ENCODE measurements at regions not wholly inside any gene's neighbourhood (a gene's known extent, or its start where the extent isn't known, plus 50 kb on each side); places are given as distances from the start of the nearest gene placed in this dataset.
"Not testable (repeated sequence)": the region's sequence is repeated elsewhere in the genome, so short reads cannot be mapped to it uniquely, and the experiment has no call there.

DNA sequence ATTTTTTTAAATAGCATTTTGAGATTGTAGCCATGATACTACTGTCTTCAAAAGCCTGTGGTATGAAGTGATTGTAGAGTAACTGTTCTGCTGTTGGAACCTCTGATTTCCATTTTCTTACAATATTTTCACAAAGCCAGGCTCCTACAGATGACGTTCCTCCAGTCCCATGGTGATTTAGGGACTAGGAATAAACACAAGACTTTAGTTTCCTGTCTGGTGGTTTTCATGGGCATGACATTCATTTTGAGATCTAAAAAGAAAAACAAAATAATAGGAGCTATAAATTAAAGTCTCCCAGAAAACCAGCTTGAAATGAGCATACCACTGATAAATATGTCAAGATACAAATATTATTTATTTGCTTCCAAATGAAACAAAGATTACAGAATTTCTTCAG, 1223.5 kb upstream of the CELF4 start:
- DNase-seq = no peak

GRCh38 chr18:38786906-38787305, 1221.3 kb upstream of the CELF4 start:
- no peak for DNase-seq

DNA sequence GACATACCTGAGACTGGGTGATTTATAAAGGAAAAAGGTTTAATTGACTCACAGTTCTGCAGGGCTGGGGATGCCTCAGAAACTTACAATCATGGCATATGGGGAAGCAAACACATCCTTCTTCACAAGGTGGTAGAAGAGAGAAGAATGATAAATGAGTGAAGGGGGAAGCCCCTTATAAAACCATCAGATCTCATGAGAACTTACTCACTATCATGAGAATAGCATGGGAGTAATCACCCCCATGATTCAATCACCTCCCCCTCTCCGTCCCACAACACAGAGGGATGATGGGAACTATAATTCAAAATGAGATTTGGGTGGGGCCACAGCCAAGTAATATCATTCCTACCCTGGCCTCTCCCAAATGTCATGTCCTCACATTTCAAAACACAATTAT, 1206.0 kb upstream of the CELF4 start:
- DNase-seq = not testable (repeated sequence)

DNA sequence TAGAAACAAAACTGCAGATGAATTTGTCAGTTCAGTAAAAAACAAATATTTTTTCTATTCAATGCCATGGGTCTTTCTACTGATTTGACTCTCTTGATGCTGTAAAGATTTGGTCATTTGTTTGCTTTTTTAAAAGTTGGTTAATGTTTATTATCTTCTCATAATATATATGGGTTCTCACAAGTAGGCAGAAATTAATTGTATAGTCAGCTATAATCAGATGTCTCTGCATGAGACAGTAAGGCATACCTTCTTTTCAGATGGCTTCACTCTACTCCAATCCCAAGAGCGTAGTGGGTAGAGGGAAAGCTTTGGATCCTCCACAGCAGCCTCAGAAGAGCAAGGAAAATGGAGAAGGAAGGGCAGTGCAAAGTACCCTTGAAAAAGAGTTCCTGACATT, 1202.9 kb upstream of the CELF4 start:
- no peak for DNase-seq

DNA sequence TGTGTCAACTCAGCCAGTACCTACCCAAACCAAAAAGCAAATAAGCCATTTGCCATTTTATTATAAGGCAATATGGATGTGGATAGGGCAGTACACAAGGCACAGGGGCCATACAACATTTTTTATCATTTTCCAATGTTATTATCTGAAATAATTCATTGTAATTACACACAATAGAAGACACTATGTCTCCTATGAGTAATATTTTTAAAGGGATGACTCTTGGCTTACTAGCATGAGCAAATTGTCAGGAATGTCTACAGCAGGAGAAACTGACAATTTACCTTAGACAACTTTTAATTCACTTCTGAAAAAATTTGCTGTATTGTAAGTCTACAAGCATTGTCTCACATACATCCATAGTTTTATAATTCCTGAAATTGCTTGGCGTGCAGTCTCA, 1193.9 kb upstream of the CELF4 start:
- no peak for DNase-seq

GRCh38 chr18:38756436-38756835, 1190.8 kb upstream of the CELF4 start:
- no peak for DNase-seq

DNA sequence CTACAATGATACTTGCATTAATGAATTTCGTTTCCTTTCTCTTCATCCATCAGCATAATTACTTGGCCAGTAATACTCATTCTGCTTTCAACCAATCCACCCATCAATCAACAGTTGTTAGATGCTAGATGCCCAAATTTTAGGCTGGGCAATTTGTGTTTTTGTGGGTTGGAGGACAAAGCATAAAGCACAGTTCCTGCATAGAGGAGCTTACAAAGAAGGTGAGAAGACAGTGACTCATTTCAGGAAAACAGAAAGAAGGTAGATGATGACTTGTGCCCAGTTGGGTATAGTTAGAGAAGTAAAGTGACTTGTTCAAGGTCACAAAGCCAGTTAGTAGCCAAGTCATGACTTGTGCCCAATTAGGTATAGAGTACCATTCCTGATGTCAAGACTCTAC, 1186.8 kb upstream of the CELF4 start:
- DNase-seq = no peak

DNA sequence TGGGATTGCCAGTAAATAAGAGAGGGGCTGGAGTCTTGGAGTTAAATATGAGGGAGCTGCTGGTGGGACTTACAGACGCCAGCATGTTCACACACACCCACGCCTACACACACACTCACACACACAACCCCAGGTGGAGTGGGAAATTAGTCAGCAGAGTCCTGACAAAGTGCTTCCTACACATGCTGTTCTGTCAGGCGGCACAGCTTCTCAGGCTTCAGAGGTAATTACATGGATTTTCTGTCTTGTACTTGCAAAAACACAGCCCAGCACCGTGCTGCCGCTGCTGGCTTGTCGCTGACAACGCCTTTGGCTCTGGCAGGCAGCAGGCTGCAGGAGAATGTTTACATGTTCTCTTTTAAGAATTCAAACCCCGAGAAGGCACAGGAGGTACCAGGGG, 1186.3 kb upstream of the CELF4 start:
- no peak for DNase-seq

GRCh38 chr18:38751211-38751610, 1185.6 kb upstream of the CELF4 start:
- no peak for DNase-seq

- DNase-seq = no peak
Measured at GRCh38 chr18:38750751-38751150, 1185.2 kb upstream of the CELF4 start.

GRCh38 chr18:38747153-38747552, 1181.6 kb upstream of the CELF4 start:
- DNase-seq = no peak

DNA sequence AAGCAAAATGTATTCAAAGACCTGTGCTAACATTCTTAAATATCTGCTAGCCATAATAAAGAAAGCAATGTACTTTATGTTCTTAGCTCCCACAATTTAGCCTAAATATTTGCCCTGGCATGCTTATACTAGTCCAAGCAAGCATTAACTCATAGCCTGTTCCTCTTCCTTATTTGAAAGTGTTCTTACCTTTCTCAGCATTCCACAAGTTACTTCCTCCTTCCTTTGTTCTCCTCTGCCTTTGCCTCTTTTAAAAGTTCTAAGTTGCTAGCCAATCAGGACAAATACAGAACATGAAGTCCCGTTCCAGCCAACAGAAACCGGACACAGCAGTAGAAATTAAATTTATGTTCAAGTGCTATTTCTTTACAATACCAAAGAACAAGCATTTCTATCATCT, 1154.6 kb upstream of the CELF4 start:
- not testable (repeated sequence) for DNase-seq

DNA sequence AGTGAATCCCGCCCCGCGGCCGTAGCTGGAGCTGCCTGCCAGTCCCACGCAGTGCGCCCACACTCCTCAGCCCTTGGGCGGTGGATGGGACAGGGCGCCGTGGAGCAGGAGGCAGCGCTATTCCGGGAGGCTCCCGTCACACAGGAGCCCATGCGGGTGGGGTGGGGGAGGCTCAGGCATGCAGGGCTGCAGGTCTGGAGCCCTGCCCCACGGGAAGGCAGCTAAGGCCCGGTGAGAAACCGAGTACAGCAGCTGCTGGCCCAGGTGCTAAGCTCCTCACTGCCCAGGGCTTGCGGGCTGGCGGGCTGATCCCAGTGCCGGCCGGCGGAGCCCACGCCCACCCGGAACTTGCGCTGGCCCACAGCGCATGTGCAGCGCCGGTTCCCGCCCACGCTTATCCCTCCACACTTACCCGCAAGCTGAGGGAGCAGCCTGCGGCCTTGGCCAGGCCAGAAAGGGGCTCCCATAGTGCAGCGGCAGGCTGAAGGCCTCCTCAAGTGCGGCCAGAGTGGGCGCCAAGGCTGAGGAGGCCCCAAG, 1152.8 kb upstream of the CELF4 start:
- no peak for DNase-seq

DNA sequence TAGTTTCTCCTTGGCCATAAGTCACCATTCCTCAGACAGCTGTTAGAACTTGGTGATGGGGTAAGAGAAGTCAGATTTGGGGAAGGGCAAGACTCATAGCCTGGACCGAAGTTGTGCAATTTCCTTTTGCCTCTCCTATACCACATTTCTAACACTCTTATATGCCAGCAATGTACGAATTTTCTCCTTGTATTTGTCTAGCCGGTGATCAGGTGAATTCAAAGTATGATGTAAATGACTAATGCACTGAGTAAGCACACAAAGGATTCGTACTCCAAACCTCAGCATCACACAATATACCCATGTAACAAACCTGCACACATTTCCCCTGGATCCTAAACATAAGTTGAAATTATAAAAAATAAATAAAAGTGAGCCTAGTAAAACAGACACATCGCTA, 1143.5 kb upstream of the CELF4 start:
- DNase-seq = no peak

DNA sequence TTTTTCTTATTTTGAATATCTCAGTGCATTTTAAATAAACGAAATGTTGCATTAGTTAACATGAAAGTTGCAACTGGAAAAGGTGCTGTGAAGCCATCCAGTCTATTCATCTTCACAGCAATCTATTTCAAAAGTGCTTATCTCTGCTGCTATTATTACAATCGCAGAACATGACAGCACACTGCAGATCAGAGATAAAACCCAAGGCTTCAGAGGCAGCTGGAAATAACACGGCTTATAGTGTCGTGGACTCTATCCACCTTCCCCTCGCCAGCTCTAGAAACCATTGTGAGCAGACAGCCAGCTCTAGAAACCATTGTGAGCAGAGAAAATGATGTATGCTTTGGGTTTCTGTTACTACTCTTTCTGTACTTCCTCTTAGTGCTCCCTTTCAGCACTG, 1140.8 kb upstream of the CELF4 start:
- no peak for DNase-seq

- no peak for DNase-seq
Measured at GRCh38 chr18:38698088-38698487, 1132.5 kb upstream of the CELF4 start.

DNA sequence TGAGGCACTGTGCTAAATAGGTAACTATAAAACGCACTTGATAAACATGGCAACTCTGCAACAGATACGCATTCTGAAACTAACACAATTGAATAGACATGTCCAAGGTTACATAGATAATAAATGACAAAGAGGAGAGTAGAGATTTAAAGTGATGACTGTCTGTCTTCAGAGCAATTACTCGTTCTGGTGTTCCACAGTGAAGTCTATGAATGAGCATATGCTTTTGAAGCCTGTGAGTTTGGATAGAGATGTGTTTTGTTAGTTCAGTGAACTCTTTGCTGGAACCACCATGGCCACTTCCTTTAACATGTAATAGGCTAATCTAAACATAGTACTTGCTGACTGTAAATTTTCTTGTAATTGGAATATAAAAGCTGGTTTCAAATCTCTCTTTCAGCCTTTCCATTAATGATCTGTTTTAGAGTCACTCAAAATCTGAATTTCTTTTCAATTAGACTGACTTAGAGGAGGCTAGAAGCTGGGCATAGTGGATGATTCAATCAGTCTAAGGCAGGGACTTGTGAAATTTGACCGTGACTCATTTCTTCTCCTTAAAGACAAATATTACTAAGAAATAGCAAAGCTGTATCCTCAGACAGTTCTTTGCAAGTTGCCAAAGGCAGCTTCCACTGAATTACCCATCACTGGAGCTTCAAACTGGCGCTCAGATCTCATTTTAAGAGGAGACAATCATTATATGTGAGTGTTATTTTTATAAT, 1130.1 kb upstream of the CELF4 start:
- no peak for DNase-seq

GRCh38 chr18:38693104-38693503, 1127.5 kb upstream of the CELF4 start:
- peak; percentile 3 for DNase-seq

GRCh38 chr18:38690626-38691025, 1125.0 kb upstream of the CELF4 start:
- peak; percentile 4 for DNase-seq

- no peak for DNase-seq
Measured at GRCh38 chr18:38688416-38688815, 1122.8 kb upstream of the CELF4 start.

DNA sequence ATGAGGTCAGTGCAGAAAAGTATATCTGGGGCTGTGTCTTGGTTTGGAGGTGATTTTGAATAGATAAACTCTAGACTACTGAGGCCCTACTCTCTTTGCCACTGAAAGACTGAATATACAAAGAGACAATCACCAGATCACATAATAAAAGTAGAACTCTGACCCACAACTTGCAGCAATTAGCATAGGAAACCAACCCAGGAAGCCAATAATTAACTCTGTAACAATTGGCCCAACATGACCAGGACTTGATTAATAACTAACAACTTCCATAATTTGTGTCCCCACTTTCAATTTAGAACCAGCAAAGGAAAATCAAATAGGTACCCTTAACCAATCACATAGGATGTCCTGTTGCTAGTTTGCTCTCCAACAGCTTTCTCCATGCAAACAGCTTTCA, 1104.9 kb upstream of the CELF4 start:
- no peak for DNase-seq

GRCh38 chr18:38664929-38665328, 1099.3 kb upstream of the CELF4 start:
- no peak for DNase-seq

GRCh38 chr18:38663682-38664081, 1098.1 kb upstream of the CELF4 start:
- DNase-seq = no peak

- no peak for DNase-seq
Measured at GRCh38 chr18:38663270-38663669, 1097.7 kb upstream of the CELF4 start.

DNA sequence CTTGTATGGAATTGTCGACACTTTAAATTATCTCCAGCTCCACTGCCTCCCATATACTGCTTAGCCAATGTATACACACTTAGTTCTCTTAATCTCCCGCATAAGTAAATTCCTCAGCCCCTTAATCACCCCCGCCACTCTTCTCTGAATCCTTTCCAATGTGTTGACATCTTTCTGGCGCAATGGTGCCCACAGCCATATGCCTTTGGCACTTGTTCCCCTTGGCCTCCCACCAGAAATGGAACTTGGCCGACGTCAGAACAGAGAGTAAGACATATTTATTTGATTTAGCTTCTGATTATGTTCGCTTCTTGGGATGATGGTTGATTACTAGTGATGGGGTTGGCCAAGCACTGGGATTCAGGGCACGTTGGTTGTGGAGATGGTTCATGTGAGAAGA, 1089.3 kb upstream of the CELF4 start:
- DNase-seq = no peak

Data from hematopoietic multipotent progenitor cell treated with erythropoietin and hydrocortisone succinate and interleukin-3 and kit ligand, for 6 days (in vitro differentiated cells).